ENCODE measurements at regions not wholly inside any gene's neighbourhood (a gene's known extent, or its start where the extent isn't known, plus 50 kb on each side); places are given as distances from the start of the nearest gene placed in this dataset.
"Not testable (repeated sequence)": the region's sequence is repeated elsewhere in the genome, so short reads cannot be mapped to it uniquely, and the experiment has no call there.

GRCh38 chr15:25237291-25237978 is 201.4 kb downstream of the UBE3A start:
- no peak for DNase-seq

GRCh38 chr15:25238126-25238525 is 200.7 kb downstream of the UBE3A start:
- no peak for DNase-seq

- DNase-seq, result no peak
Measured at GRCh38 chr15:25238716-25239470, 199.9 kb downstream of the UBE3A start.

DNA sequence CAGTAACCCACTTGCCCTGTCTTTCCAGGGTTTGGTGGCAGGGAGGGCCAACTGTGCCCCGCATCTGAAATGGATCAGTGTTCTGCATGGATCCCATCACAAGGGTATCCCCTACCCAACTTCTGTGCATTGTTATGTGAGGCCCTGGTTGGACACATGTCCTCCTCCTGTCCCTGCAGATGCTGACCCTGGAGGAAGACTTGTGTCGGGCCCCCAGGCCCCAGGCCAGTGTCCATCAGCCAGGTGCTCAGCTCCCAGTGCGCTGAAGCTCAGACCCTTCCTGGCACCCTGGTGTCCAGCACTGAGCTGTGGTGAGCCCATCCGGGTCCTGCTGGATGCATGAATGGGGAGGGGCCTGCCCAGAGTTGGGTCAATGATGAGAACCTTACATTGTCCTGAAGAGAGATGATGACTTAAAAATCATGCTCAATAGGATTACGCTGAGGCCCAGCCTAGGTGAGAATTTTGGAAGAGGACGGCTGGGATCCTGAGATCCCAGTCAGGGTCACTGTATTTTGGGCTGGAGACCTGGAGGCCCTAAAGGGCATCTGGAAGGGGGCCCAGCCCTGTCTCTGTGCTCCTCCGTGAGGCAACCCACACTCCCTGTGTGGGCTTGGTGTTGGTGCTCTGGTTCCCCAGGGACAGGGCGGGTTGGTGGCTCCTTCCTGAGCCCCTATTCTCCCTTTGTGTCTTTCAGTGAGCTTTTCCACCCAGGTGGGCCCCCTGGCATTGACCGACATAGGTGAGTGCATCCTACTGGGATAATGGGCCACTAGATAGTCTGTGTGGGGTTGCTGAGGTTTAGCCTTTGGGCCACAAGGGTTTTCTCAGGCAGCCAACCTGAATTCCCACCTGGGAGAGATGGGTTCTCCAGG is 199.1 kb downstream of the UBE3A start:
- no peak for DNase-seq

GRCh38 chr15:25240461-25241021 is 198.3 kb downstream of the UBE3A start:
- no peak for DNase-seq

DNA sequence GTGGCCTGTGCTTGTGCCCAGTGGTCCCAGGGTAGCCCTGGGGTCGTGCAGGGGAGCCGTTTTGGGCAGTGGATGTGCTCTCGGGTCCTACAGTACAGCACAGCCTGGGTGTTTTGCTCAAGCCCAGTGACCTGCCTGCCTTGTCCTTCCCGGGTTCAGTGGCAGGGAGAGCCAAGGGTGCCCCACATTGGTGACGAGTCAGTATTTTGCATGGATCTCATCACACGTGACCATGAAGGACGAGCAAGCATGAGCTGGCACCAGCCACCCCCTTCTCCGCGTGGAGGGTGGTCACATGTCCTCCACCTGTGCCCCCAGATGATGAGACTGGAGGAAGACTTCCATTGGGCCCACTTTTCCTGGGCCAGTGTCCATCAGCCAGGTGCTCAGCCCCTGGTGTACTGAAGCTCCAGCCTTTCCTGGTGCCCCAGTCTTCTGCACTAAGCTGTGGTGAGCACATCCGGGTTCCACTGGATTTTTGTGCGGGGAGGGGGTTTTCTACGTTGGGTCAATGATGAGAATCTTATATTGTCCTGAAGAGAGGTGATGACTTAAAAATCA is 197.5 kb downstream of the UBE3A start:
- DNase-seq, result no peak

GRCh38 chr15:25242166-25242879 is 196.5 kb downstream of the UBE3A start:
- no peak for DNase-seq

- no peak for DNase-seq
Measured at GRCh38 chr15:25242957-25243799, 195.6 kb downstream of the UBE3A start.

GRCh38 chr15:25243800-25244097 is 195.1 kb downstream of the UBE3A start:
- no peak for DNase-seq

DNA sequence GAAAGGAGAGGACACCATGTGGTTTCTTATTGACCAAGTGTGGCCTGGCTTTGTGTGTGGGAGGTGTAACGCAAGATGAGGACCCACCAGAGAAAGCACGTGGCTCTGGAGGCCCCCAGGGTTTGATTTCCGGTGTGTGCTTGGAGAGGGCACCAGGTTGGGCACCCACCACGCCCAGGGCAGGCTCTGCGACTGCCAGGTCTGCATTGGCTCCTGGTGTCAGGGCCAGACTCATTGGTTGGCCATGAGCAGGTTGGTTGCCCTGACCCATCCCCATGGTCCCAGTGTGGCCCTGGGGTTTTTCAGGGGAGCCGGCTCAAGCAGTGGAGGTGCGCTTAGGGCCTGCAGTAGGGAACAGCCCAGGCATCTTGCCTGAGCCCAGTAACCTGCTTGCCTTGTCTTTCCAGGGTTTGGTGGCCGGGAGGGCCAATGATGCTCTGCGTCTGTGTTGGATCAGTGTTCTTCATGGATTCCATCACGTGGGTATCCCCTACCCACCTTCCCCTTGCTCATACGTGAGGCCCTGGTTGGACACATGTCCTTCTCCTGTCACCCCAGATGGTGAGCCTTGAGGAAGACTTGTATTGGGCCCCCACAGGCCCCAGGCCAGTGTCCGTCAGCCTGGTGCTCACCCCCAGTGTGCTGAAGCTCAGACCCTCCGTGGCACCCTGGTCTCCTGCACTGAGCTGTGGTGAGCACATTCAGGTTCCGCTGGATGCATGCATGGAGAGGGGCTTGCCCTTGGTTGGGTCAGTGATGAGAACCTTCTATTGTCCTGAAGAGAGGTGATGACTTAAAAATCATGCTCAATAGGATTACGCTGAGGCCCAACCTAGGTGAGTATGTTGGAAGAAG is 193.9 kb downstream of the UBE3A start:
- no peak for DNase-seq

GRCh38 chr15:25245801-25246622 is 192.8 kb downstream of the UBE3A start:
- no peak for DNase-seq

- no peak for DNase-seq
Measured at GRCh38 chr15:25246641-25247406, 192.0 kb downstream of the UBE3A start.

GRCh38 chr15:25247407-25248038 is 191.3 kb downstream of the UBE3A start:
- no peak for DNase-seq

GRCh38 chr15:25248087-25248486 is 190.7 kb downstream of the UBE3A start:
- DNase-seq, result not testable (repeated sequence)

GRCh38 chr15:25248583-25249235 is 190.1 kb downstream of the UBE3A start:
- DNase-seq, result no peak

DNA sequence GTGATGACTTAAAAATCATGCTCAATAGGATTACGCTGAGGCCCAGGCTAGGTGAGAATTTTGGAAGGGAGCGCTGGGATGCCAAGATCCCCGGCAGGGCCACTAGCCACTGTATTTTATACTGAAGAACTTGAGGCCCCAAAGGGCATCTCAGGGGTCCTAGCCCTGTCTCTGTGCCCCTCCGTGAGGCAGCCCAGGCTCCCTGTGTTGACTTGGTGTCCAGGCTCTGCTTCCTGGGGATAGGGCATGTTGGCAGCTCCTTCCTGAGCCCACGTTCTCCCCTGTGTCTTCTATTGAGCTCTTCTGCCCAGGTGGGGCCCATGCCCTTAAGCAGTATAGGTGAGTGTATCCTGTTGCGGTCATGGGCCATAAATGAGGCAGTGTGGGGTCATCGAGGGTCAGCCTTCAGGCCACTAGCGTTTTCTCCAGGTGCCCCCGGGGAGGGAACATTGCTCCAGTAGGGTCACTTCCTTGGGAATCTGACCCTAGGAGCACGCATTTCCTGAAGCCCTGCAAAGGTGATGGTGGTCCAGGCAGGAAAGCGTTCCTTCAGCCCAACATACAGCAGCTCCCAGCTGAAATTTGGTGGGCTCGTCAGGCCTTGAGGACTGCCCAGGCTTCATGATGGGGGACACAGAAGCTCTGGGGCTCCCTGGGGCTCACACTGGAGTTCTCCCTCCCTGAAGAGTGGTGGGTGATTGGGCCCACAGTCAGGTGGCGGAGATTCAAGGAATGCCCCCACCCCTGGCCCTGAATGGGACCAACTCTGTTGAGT is 189.4 kb downstream of the UBE3A start:
- no peak for DNase-seq

All from hematopoietic multipotent progenitor cell treated with erythropoietin and hydrocortisone succinate and interleukin-3 and kit ligand, for 4 days (in vitro differentiated cells).